ENCODE measurements at regions not wholly inside any gene's neighbourhood (a gene's known extent, or its start where the extent isn't known, plus 50 kb on each side); places are given as distances from the start of the nearest gene placed in this dataset.

GRCh38 chr14:65153101-65153500, 50.8 kb upstream of the MAX start:
- DNase-seq (ENCODE audit: low spot score in 2 of 2) (no peak), ATAC-seq (no peak)
- Mint-ChIP-seq H3K4me1 (peaks cover 5% of the 10 kb centered on the region), H3K36me3 (no peaks in the 10 kb centered on the region), H3K27ac (no peak overlapping the region), H3K9me3 (no peaks in the 10 kb centered on the region), H3K4me3 (no peak overlapping the region)

GRCh38 chr14:65156568-65157366, 54.5 kb upstream of the MAX start:
- Mint-ChIP-seq H3K27ac (no peak overlapping the region), H3K4me1 (peaks cover 5% of the 10 kb centered on the region), H3K9me3 (no peaks in the 10 kb centered on the region), H3K36me3 (no peaks in the 10 kb centered on the region), H3K4me3 (no peak overlapping the region)
- ATAC-seq (no peak), DNase-seq (ENCODE audit: low spot score in 2 of 2) (no peak)

DNA sequence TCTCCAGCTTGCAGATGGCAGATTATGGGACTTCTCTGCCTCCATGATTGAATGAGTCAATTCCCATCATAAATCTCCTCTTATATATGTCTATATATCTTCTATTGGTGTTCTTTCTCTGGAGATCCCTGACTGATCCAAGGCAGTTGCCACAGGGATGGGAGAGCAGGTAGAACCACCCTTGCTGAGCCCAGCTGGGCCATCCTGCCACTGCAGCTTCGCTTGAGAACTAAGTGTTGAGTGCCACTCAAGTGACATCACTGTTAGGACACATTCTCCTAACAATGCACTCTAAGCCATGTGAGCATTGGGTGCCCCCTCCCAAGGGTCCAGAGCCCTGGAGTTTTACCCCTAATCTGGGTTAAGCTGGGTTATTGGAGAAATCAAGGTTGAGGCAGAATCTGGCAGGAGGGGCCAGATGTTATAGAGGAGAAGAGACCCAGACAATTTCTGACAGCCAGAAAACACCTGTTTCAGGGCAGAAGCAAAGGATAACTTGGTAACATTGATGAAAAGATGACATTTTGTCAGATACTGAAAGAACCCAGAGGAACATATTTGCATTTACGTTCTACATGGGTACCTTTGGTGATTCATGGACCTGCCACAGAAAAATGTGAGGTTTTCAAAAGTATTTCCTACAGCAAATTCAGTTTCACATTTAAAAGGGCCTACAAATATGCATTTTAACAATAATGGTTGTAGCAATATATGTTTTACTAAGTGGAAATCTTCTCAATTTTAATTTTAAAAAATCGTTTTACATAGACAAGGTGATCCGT, 57.2 kb upstream of the MAX start:
- ATAC-seq (peak; percentile 55), DNase-seq (ENCODE audit: low spot score in 2 of 2) (no peak)
- Mint-ChIP-seq H3K36me3 (peaks cover 5% of the 10 kb centered on the region), H3K27ac (no peak overlapping the region), H3K4me1 (peaks cover 5% of the 10 kb centered on the region), H3K9me3 (no peaks in the 10 kb centered on the region), H3K4me3 (no peak overlapping the region)

DNA sequence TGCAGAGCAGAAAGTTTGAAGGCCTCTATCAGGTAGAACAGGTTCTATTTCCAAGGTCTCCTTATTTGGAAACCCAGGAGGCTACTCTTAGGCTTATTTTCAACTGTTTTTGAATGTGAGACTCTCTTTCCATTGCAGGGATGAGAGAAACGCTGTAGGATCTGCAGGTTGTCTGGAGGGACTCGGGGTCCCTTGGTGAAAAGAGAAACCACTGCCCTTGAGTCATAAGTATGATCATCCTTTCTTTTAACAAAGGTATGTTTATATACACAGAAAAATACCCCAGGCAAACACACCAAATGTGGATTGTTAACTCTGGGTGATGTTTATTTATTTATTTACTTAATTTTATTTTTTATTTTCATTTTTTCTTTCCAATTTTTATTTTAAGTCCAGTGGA, 57.8 kb upstream of the MAX start:
- H3K4me1 Mint-ChIP-seq, result peaks cover 5% of the 10 kb centered on the region
- no peaks in the 10 kb centered on the region for H3K9me3 Mint-ChIP-seq
- H3K27ac Mint-ChIP-seq, result no peak overlapping the region
- no peak for ATAC-seq
- DNase-seq (ENCODE audit: low spot score in 2 of 2), result no peak
- no peak overlapping the region for H3K4me3 Mint-ChIP-seq
- H3K36me3 Mint-ChIP-seq, result peaks cover 5% of the 10 kb centered on the region

- Mint-ChIP-seq H3K4me1 (no peaks in the 10 kb centered on the region), H3K4me3 (no peak overlapping the region), H3K36me3 (peaks cover 5% of the 10 kb centered on the region), H3K9me3 (no peaks in the 10 kb centered on the region), H3K27ac (no peak overlapping the region)
- ATAC-seq (no peak), DNase-seq (ENCODE audit: low spot score in 2 of 2) (no peak)
These were observed 59.7 kb upstream of the MAX start for GRCh38 chr14:65162031-65162430.

DNA sequence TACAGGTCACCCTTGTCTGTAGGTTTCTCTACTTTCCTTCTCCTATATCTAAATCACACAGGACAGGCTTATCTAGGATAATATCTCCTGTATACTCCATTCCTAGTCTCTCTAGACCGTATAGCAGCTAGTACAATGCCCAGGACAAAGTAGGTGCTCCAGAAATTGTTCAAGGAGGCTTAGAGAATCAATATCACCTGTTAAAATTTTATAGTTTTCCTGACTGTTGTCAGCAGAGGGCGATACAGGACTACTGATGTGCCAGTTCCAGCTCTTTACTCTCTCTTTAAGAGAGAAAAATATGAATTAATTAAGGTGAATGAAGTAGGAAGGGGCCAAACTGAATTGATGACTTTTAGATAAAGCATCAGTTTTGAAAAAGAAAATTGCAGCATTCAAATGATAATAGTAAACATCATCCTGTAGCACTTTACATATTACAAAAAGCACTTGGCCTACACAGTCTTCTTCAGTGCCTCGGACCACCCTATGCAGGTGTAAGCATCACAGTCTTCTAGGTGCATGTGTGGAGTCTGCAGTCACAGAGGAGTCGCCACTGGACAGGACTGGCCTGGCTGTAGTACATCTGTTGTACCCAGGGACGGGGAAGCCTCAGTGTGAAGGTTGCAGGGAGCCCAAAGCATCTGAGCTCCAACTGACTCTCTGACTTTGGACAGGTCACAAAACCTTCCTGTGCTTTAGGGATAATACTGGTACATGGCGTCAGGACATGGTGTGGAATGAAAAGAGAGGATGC, 61.9 kb upstream of the MAX start:
- H3K36me3 Mint-ChIP-seq, result peaks cover 5% of the 10 kb centered on the region
- ATAC-seq, result peak; percentile 63
- H3K4me1 Mint-ChIP-seq, result no peaks in the 10 kb centered on the region
- H3K27ac Mint-ChIP-seq, result no peak overlapping the region
- no peak overlapping the region for H3K4me3 Mint-ChIP-seq
- no peaks in the 10 kb centered on the region for H3K9me3 Mint-ChIP-seq
- peak in 1 of 2 donors; percentile 24 for DNase-seq (ENCODE audit: low spot score in 2 of 2)

DNA sequence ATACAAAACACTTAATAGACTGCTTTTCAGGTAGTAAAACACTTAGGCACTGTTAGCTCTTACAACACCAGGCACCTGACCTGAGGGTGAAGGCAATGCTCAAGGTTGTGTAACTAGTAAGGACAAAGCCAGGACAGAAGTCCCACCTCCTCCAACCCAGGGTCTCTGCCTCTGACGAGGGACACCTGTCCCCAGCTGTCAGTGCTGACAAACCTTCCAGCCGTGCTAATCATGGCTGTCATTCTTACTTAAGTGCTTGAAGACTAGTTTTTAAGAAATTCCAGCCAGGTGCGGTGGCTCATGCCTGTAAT, 62.5 kb upstream of the MAX start:
- Mint-ChIP-seq H3K4me3 (no peak overlapping the region), H3K4me1 (no peaks in the 10 kb centered on the region), H3K9me3 (no peaks in the 10 kb centered on the region), H3K27ac (no peak overlapping the region), H3K36me3 (peaks cover 5% of the 10 kb centered on the region)
- DNase-seq (ENCODE audit: low spot score in 2 of 2) (no peak), ATAC-seq (no peak)

GRCh38 chr14:65167072-65167645, 64.8 kb upstream of the MAX start:
- no peak overlapping the region for H3K27ac Mint-ChIP-seq
- ATAC-seq (peak; percentile 4), DNase-seq (ENCODE audit: low spot score in 2 of 2) (no peak)

DNA sequence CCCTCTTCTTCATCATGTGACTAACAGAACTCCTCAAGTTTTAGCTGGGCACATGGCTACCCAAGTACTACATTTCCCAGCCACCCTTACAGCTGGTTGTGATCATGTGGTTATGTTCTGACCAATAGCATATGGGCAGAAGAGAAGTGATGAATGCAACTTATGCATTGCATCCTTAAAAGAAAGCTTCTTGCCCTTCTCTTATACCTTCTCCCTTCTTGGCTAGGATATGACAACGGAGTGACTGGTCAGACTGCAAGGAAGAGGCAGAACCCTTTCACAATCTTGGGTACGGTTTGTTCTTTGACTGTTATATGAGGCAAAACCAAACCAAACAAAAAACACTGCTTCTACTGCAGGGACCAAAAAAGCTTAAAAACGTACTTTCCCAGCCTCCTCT, 66.5 kb upstream of the MAX start:
- peaks cover 14% of the 10 kb centered on the region for H3K4me1 Mint-ChIP-seq
- H3K27ac Mint-ChIP-seq, result no peak overlapping the region
- ATAC-seq (peak; percentile 4), DNase-seq (ENCODE audit: low spot score in 2 of 2) (no peak)
- H3K36me3 Mint-ChIP-seq, result no peaks in the 10 kb centered on the region
- H3K4me3 Mint-ChIP-seq, result no peak overlapping the region
- no peaks in the 10 kb centered on the region for H3K9me3 Mint-ChIP-seq

More at GRCh38 chr14:65167072-65167645, 64.8 kb upstream of the MAX start:
- Mint-ChIP-seq H3K36me3 (peaks cover 5% of the 10 kb centered on the region), H3K4me3 (no peak overlapping the region), H3K4me1 (peaks cover 12% of the 10 kb centered on the region), H3K9me3 (no peaks in the 10 kb centered on the region)

DNA sequence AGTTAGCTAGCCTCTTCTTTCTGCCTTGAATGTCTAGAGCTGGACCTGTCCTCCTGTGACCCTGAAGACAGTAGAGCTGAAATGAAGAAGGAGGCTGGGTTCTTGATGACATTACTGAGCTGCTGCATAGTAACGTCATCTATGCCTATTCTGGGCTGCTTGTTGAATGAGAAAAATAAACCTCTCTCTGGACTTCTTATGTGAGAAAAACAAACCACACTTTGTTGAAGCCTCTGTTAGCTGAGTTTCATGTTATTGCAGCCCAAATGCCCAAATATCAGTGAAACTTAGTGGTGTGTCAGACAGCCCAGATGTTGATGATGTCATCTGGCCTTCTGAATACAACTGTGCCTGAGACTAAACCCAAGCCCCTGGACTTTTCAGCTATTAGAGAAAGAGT, 67.0 kb upstream of the MAX start:
- no peak overlapping the region for H3K4me3 Mint-ChIP-seq
- H3K9me3 Mint-ChIP-seq, result no peaks in the 10 kb centered on the region
- H3K36me3 Mint-ChIP-seq, result no peaks in the 10 kb centered on the region
- H3K4me1 Mint-ChIP-seq, result peaks cover 18% of the 10 kb centered on the region
- ATAC-seq (peak; percentile 85), DNase-seq (ENCODE audit: low spot score in 2 of 2) (no peak)
- H3K27ac Mint-ChIP-seq, result no peak overlapping the region

GRCh38 chr14:65170318-65170717, 68.0 kb upstream of the MAX start:
- Mint-ChIP-seq H3K4me3 (peak overlapping the region; percentile 44), H3K9me3 (no peaks in the 10 kb centered on the region), H3K27ac (peak overlapping the region; percentile 34), H3K36me3 (no peaks in the 10 kb centered on the region), H3K4me1 (peaks cover 18% of the 10 kb centered on the region)
- DNase-seq (ENCODE audit: low spot score in 2 of 2) (no peak), ATAC-seq (no peak)

GRCh38 chr14:65170768-65171507, 68.6 kb upstream of the MAX start:
- peaks cover 18% of the 10 kb centered on the region for H3K4me1 Mint-ChIP-seq
- H3K4me3 Mint-ChIP-seq, result peak overlapping the region; percentile 44
- peak in 1 of 2 donors; percentile 60 for DNase-seq (ENCODE audit: low spot score in 2 of 2)
- ATAC-seq, result peak; percentile 81
- no peaks in the 10 kb centered on the region for H3K9me3 Mint-ChIP-seq
- no peaks in the 10 kb centered on the region for H3K36me3 Mint-ChIP-seq
- H3K27ac Mint-ChIP-seq, result peak overlapping the region; percentile 34

DNA sequence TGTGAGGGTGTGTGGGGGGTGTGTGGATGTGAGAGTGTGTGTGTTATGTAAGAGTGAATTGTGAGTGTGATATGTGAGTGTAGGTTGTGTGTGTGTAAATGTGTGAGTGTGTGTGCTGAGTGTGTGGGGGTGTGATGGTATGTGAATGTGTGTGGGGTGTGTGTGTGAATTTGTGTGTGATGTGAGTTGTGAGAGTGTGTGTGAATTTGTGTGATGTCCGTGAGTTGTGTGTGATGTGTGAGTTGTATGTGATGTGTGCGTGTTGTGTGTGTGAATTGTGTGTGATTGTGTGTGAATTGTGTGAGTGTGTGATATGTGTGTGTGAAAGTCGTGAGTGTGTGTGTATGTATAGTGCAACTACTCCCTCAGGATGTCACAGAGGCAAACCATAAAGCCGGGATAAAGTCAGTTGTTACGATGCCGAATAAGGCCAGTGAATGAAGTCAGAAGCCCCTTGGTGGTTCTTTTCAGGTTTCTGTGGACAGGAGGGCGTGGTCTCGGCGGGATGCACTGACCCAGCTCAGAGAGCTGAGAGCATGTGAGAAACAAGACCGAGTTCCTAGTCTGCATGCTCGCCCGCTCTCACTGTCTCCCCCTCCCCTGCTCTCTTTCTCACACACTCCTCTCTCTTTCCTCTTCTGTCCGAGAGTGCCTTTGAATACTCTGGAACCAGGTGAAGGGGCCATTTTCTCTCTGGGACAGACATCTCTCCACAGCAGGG, 71.8 kb upstream of the MAX start:
- H3K4me3 Mint-ChIP-seq, result no peak overlapping the region
- H3K27ac Mint-ChIP-seq, result no peak overlapping the region
- ATAC-seq (no peak), DNase-seq (ENCODE audit: low spot score in 2 of 2) (no peak)
- H3K4me1 Mint-ChIP-seq, result peaks cover 20% of the 10 kb centered on the region
- no peaks in the 10 kb centered on the region for H3K9me3 Mint-ChIP-seq
- H3K36me3 Mint-ChIP-seq, result no peaks in the 10 kb centered on the region

DNA sequence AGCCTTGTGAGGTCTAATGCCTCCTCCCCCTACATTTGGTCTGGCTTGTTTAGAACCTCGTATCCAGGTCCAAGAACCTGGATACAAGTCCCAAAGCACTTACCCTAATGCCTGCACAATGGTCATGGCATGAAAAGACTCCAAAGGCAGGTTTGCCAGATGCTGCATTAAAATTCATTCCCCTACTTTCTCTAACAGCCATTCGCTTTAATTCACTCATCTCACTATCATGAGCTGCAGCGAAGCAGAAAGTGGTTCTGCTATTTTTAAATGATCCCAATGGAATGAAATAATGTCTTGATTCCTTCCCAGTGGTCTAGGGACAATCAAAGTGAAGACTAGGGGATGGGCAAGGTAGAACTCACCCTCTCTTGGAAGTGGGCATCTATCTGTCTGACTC, 72.5 kb upstream of the MAX start:
- no peak overlapping the region for H3K4me3 Mint-ChIP-seq
- H3K27ac Mint-ChIP-seq, result no peak overlapping the region
- ATAC-seq (no peak), DNase-seq (ENCODE audit: low spot score in 2 of 2) (no peak)
- H3K36me3 Mint-ChIP-seq, result no peaks in the 10 kb centered on the region
- no peaks in the 10 kb centered on the region for H3K9me3 Mint-ChIP-seq
- peaks cover 26% of the 10 kb centered on the region for H3K4me1 Mint-ChIP-seq

Data from stimulated activated effector memory CD8-positive, alpha-beta T cell treated with anti-CD3 and anti-CD28 coated beads, Interleukin-12 subunit alpha, Interleukin-12 subunit beta, amount 100 ng/mL, for 72 hours (primary cell).